ENCODE measurements at regions not wholly inside any gene's neighbourhood (a gene's known extent, or its start where the extent isn't known, plus 50 kb on each side); places are given as distances from the start of the nearest gene placed in this dataset.

GRCh38 chr1:199098468-199098867, 459.6 kb downstream of the PTPRC start:
- H2AFZ ChIP-seq (ENCODE audit: low read depth, low read length): no peak overlapping the region
- H3K27ac ChIP-seq (ENCODE audit: low read depth, low read length): no peak overlapping the region
- no peak overlapping the region for H3K9ac ChIP-seq (ENCODE audit: low read length)
- no peaks in the 10 kb centered on the region for H3K36me3 Mint-ChIP-seq (ENCODE audit: low read depth, unreplicated experiment)
- peaks cover 2% of the 10 kb centered on the region for H3K9me3 Mint-ChIP-seq (ENCODE audit: unreplicated experiment)
- no peaks in the 10 kb centered on the region for H3K4me1 Mint-ChIP-seq (ENCODE audit: low read depth, unreplicated experiment)
- no peak overlapping the region for H3K4me3 Mint-ChIP-seq (ENCODE audit: unreplicated experiment)
- FAIRE-seq (no peak), DNase-seq (ENCODE audit: low read depth) (no peak)
- no peaks in the 10 kb centered on the region for H3K36me3 ChIP-seq (ENCODE audit: insufficient read depth, low read length)
- H3K27me3 Mint-ChIP-seq (ENCODE audit: low read depth, unreplicated experiment): no peaks in the 10 kb centered on the region
- H4K20me1 ChIP-seq (ENCODE audit: insufficient read depth, low read length): no peaks in the 10 kb centered on the region
- no peaks in the 10 kb centered on the region for H3K4me1 ChIP-seq (ENCODE audit: insufficient read depth, low read length)
- no peak overlapping the region for H3K27ac Mint-ChIP-seq (ENCODE audit: unreplicated experiment)
- no peaks in the 10 kb centered on the region for H3K9me3 ChIP-seq (ENCODE audit: insufficient read depth, low read depth, low read length)
- H3K79me2 ChIP-seq (ENCODE audit: insufficient read depth, low read length): no peaks in the 10 kb centered on the region
- no peaks in the 10 kb centered on the region for H3K27me3 ChIP-seq (ENCODE audit: insufficient read depth, low read length)
- H3K4me2 ChIP-seq (ENCODE audit: low read length): no peak overlapping the region
- TF ChIP-seq CTCF (IDR thresholded peaks at IDR 0.05; ENCODE audit: insufficient read depth, low read depth, low read length) (no peak), EZH2 (IDR thresholded peaks at IDR 0.05; ENCODE audit: insufficient read depth, low read length) (no peak)
- no peak overlapping the region for H3K4me3 ChIP-seq (ENCODE audit: insufficient read depth, low read depth, low read length)

GRCh38 chr1:199101139-199101538, 462.3 kb downstream of the PTPRC start:
- no peaks in the 10 kb centered on the region for H3K79me2 ChIP-seq (ENCODE audit: insufficient read depth, low read length)
- no peak for FAIRE-seq
- DNase-seq (ENCODE audit: low read depth): no peak
- no peaks in the 10 kb centered on the region for H3K36me3 ChIP-seq (ENCODE audit: insufficient read depth, low read length)
- peaks cover 2% of the 10 kb centered on the region for H3K9me3 Mint-ChIP-seq (ENCODE audit: unreplicated experiment)
- no peak overlapping the region for H3K4me2 ChIP-seq (ENCODE audit: low read length)
- no peak overlapping the region for H3K27ac ChIP-seq (ENCODE audit: low read depth, low read length)
- no peak overlapping the region for H3K27ac Mint-ChIP-seq (ENCODE audit: unreplicated experiment)
- no peak for TF ChIP-seq EZH2 (IDR thresholded peaks at IDR 0.05; ENCODE audit: insufficient read depth, low read length)
- TF ChIP-seq CTCF (IDR thresholded peaks at IDR 0.05; ENCODE audit: insufficient read depth, low read depth, low read length): no peak
- no peaks in the 10 kb centered on the region for H3K9me3 ChIP-seq (ENCODE audit: insufficient read depth, low read depth, low read length)
- no peaks in the 10 kb centered on the region for H3K36me3 Mint-ChIP-seq (ENCODE audit: low read depth, unreplicated experiment)
- H2AFZ ChIP-seq (ENCODE audit: low read depth, low read length): no peak overlapping the region
- no peaks in the 10 kb centered on the region for H4K20me1 ChIP-seq (ENCODE audit: insufficient read depth, low read length)
- H3K4me3 ChIP-seq (ENCODE audit: insufficient read depth, low read depth, low read length): no peak overlapping the region
- H3K9ac ChIP-seq (ENCODE audit: low read length): no peak overlapping the region
- no peaks in the 10 kb centered on the region for H3K27me3 ChIP-seq (ENCODE audit: insufficient read depth, low read length)
- no peaks in the 10 kb centered on the region for H3K4me1 Mint-ChIP-seq (ENCODE audit: low read depth, unreplicated experiment)
- no peaks in the 10 kb centered on the region for H3K27me3 Mint-ChIP-seq (ENCODE audit: low read depth, unreplicated experiment)
- H3K4me1 ChIP-seq (ENCODE audit: insufficient read depth, low read length): no peaks in the 10 kb centered on the region
- no peak overlapping the region for H3K4me3 Mint-ChIP-seq (ENCODE audit: unreplicated experiment)

GRCh38 chr1:199101635-199102034, 462.8 kb downstream of the PTPRC start:
- DNase-seq (ENCODE audit: low read depth) (no peak), FAIRE-seq (no peak)
- Histone ChIP-seq H3K9ac (ENCODE audit: low read length) (no peak overlapping the region), H3K27me3 (ENCODE audit: insufficient read depth, low read length) (no peaks in the 10 kb centered on the region), H4K20me1 (ENCODE audit: insufficient read depth, low read length) (no peaks in the 10 kb centered on the region), H2AFZ (ENCODE audit: low read depth, low read length) (no peak overlapping the region), H3K4me1 (ENCODE audit: insufficient read depth, low read length) (no peaks in the 10 kb centered on the region), H3K36me3 (ENCODE audit: insufficient read depth, low read length) (no peaks in the 10 kb centered on the region), H3K27ac (ENCODE audit: low read depth, low read length) (no peak overlapping the region), H3K79me2 (ENCODE audit: insufficient read depth, low read length) (no peaks in the 10 kb centered on the region), H3K9me3 (ENCODE audit: insufficient read depth, low read depth, low read length) (no peaks in the 10 kb centered on the region), H3K4me2 (ENCODE audit: low read length) (no peak overlapping the region), H3K4me3 (ENCODE audit: insufficient read depth, low read depth, low read length) (no peak overlapping the region)
- no peak overlapping the region for H3K4me3 Mint-ChIP-seq (ENCODE audit: unreplicated experiment)
- no peaks in the 10 kb centered on the region for H3K27me3 Mint-ChIP-seq (ENCODE audit: low read depth, unreplicated experiment)
- peaks cover 5% of the 10 kb centered on the region for H3K9me3 Mint-ChIP-seq (ENCODE audit: unreplicated experiment)
- no peaks in the 10 kb centered on the region for H3K36me3 Mint-ChIP-seq (ENCODE audit: low read depth, unreplicated experiment)
- TF ChIP-seq EZH2 (IDR thresholded peaks at IDR 0.05; ENCODE audit: insufficient read depth, low read length) (no peak), CTCF (IDR thresholded peaks at IDR 0.05; ENCODE audit: insufficient read depth, low read depth, low read length) (no peak)
- H3K4me1 Mint-ChIP-seq (ENCODE audit: low read depth, unreplicated experiment): no peaks in the 10 kb centered on the region
- H3K27ac Mint-ChIP-seq (ENCODE audit: unreplicated experiment): no peak overlapping the region

Data from astrocyte (in vitro differentiated cells and primary cell).